GM11168 (cell line): ENCODE measurements at regions not wholly inside any gene's neighbourhood (a gene's known extent, or its start where the extent isn't known, plus 50 kb on each side); places are given as distances from the start of the nearest gene placed in this dataset.

Experiments used
- in situ Hi-C: fragments of 300-500 bp; cut with MboI; formaldehyde crosslinking; loops from one replicate; pipeline ENCODE4 v1.12.0; 2022; ENCODE audit warnings: low sequenced_read_pairs; ENCODE audit not compliant: unreplicated experiment

- in situ Hi-C loops: no loop called here
Measured at GRCh38 chr12:88251798-88252197, 109.7 kb downstream of the TMTC3 start.

- in situ Hi-C loops: no loop called here
Measured at GRCh38 chr12:88253371-88253978, 111.4 kb downstream of the TMTC3 start.

DNA sequence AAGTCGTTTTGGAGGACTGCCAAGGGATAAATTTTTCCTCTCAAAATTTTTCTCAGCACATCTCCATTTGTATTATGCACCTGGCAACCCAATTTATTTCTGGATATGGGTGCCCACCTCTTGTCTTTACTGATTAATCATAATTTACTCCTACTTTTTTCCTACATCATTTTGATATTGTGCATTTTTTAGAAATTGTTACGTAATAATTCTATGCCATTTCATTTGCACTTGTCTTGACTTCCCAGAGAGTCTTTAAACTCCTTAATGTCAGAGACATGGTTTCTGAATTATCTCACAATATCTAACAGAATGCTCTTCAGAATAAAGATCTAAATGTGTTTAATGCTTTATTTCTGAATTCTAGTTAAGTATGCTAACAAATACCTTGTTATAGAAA, 113.1 kb downstream of the TMTC3 start:
- in situ Hi-C loops: no loop called here

GRCh38 chr12:88255847-88256246, 113.7 kb downstream of the TMTC3 start:
- in situ Hi-C loops: no loop called here

DNA sequence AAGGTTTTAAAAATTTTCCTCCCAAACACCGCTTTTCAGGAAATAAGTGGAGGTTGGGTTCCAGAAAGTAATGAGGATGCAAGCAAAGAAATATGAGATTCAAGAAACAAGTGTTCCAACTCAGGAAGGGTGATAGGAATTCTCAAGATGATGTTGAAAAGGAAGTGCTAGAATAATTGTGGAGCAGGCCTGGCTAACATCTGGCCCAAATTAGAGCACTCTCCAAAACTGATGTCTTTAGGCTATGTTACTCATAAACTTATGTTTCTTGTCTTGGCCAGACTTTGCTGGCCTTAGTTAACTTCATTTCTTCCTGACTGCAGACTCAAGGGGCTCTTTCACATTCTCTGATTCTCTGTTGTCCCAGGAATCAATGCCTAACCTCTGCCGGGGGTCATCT, 116.3 kb downstream of the TMTC3 start:
- in situ Hi-C loops: no loop called here

GRCh38 chr12:88266806-88267360, 124.8 kb downstream of the TMTC3 start:
- in situ Hi-C loops: no loop called here

DNA sequence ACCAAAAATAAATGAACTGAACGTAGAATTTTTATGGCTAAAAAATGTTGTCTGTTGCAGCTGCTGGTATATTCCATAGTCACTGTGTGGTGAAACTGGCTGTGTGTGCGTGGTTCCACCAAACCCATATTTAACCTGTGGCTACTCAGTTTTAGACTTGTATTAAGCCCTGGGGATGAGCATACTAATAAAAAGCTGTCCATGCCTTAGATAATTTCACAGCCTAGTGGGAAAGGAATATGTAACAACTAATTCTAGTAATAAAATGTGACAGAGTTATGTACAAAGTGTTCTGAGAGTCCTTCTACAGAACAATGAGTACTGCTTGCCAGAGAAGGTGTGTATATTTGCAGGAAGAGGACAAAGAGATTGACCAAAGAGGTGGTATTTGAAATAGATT, 125.5 kb downstream of the TMTC3 start:
- in situ Hi-C loops: no loop called here

- in situ Hi-C loops: no loop called here
Measured at GRCh38 chr12:88272456-88272855, 130.3 kb downstream of the TMTC3 start.

- in situ Hi-C loops: no loop called here
Measured at GRCh38 chr12:88273450-88273849, 131.3 kb downstream of the TMTC3 start.

DNA sequence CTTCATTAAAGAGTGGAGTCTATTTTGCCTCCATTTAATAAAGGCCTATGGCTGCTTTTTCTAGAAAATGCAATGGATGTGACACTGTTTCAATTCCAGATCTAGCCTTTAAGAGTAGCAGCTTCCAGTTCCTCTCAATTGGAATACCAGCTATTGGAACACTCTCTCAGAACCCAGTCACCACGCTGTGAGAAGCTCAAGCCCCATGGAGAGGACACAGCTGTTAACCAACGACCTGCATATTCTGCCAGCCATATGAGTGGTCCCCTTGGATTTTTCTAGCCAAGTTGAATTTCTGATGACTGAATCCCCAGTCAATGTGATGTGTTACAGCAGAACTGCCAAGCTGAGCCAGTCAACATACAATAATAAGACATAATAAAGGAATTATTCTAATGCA, 131.8 kb downstream of the TMTC3 start:
- in situ Hi-C loops: no loop called here

GRCh38 chr12:88291498-88292131, 149.5 kb downstream of the TMTC3 start:
- in situ Hi-C loops: no loop called here

GRCh38 chr12:88298014-88298682, 156.0 kb downstream of the TMTC3 start:
- in situ Hi-C loops: no loop called here

GRCh38 chr12:88298761-88299242, 156.7 kb downstream of the TMTC3 start:
- in situ Hi-C loops: no loop called here

DNA sequence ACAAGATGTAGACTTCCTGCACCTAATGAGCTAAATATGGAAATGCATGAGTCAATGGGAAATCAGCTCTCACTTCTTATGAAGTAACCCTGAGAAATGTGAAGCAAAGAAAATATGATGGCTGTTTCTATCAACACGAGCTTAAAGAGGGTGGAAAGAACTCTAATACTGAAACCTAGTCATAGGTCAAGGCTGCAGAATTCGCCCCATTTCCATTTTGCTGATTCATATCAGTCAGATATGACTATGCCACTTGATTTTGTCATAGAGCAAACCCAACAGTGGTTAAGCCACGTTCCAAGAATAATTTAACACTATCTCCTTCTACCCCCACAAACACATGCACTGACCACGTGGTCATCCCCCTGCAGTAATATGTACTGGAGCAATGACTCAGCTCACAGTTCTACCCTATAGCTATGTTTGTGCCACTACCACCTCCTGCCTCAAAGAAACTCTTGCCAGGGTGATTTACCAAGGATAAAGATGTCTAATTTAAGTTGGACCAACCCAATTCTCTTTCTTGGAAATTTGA, 157.5 kb downstream of the TMTC3 start:
- in situ Hi-C loops: no loop called here

DNA sequence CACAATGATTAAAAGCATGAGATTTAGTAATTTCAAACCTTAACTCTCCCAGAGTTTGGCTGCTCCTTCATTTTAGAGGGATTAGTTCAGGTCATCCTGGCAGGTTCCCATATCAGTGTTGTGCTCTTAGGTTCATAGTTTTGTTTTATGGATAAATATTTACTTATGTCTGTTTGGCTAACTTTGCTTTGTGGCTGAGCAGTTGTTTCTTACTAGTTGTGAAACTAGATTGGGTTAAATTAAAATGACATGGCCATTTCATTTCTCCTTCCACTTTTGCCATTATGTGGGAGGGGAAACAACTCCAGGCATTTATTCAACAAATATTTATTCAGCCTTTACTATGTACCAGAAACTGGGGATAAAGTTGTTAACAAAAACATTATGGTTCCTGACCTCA, 158.8 kb downstream of the TMTC3 start:
- in situ Hi-C loops: no loop called here

- in situ Hi-C loops: no loop called here
Measured at GRCh38 chr12:88303335-88303734, 161.2 kb downstream of the TMTC3 start.

DNA sequence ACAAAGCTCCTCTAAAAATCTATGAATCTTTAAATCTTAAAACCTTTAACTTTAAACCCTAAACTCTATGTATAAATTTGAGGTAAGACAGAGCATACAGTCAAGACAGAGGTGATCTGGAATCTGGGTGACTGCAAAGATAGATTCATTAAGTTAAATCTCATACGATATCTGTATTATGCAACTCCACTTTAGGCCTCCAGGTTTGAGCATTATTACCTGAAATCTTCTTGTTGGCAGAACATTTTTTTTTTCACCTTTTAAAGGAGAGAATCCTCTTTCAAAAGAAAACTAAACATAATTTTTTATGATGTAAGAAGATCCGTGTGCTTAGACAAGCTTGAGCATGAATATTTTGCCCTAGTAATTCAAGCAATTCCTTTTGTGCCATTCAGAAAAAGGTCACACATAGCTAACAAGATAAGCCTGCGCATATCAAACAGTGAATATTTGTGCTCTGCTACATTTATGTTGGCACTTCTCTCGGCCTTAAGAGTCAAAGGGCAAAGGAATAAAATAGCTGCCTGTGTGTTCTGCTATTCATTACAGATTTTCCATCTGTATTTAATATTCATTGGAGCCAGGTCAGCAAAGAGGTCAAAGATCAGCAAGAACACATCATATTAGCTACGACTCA, 163.3 kb downstream of the TMTC3 start:
- in situ Hi-C loops: no loop called here

GRCh38 chr12:88306471-88307069, 164.5 kb downstream of the TMTC3 start:
- in situ Hi-C loops: no loop called here

GRCh38 chr12:88307961-88308360, 165.9 kb downstream of the TMTC3 start:
- in situ Hi-C loops: no loop called here

- in situ Hi-C loops: no loop called here
Measured at GRCh38 chr12:88308825-88309224, 166.7 kb downstream of the TMTC3 start.
